Right lobe of liver (tissue), 4 donors: ENCODE measurements at regions not wholly inside any gene's neighbourhood (a gene's known extent, or its start where the extent isn't known, plus 50 kb on each side); places are given as distances from the start of the nearest gene placed in this dataset.

Experiments used
- CTCF ChIP-seq, 4 donors: fragments of 200-600 bp in 3 of 4; fragments of 450-650 bp in 1 of 4; IDR thresholded peaks; one replicate each; pipeline versions ENCODE4 v1.5.1 to v1.8.0; 2016 to 2022; ENCODE audit warnings: antibody characterized with exemption in 4 of 4, mild to moderate bottlenecking in 2 of 4
- POLR2A ChIP-seq: fragments of 450-650 bp; IDR thresholded peaks from one replicate; pipeline ENCODE4 v1.6.1; 2017; ENCODE audit warnings: antibody characterized with exemption, mild to moderate bottlenecking
- donor health status: DM: no; HTN: no; CAD: no.
- donor health status: DM: no; HTN: no; CAD: no.
- donor health status: DM: no; HTN: yes; CAD: no.

GRCh38 chr4:178010596-178010995 is 568.4 kb upstream of the AGA start:
- no peak for TF ChIP-seq POLR2A
- no peak for TF ChIP-seq CTCF (IDR thresholded peaks at IDR 0.05)
